Stomach (tissue), 8 donors: ENCODE measurements at regions not wholly inside any gene's neighbourhood (a gene's known extent, or its start where the extent isn't known, plus 50 kb on each side); places are given as distances from the start of the nearest gene placed in this dataset.

Experiments
- DNase-seq, 2 donors: peaks; one replicate each; pipeline versions ENCODE4 v3.0.0 to v3.0.0-alpha.2; 2013 to 2019
- H3K27ac ChIP-seq, 5 donors: fragments of 200-600 bp in 4 of 5; sonication (generic) in 4 of 5; one replicate each; pipeline ENCODE4 v1.5.1; 2013 to 2019; ENCODE audit warnings: mild to moderate bottlenecking in 1 of 5, moderate library complexity in 1 of 5
- H3K27me3 ChIP-seq, 3 donors: fragments of 200-600 bp; sonication (generic); one replicate each; pipeline ENCODE4 v1.5.1; 2017 to 2019; ENCODE audit warnings: mixed run types in 1 of 3
- H3K36me3 ChIP-seq, 4 donors: fragments of 200-600 bp; sonication (generic); 1 replicate in 3 of 4; 2 replicates in 1 of 4; pipeline ENCODE4 v1.5.1; 2016 to 2019
- H3K4me1 ChIP-seq, 4 donors: fragments of 200-600 bp; sonication (generic); one replicate each; pipeline ENCODE4 v1.5.1; 2016 to 2019
- H3K4me3 ChIP-seq, 4 donors: fragments of 200-600 bp; sonication (generic) in 3 of 4; one replicate each; pipeline ENCODE4 v1.5.1; 2016 to 2019; ENCODE audit warnings: mild to moderate bottlenecking in 1 of 4
- H3K9me3 ChIP-seq, 4 donors: fragments of 200-600 bp; sonication (generic); one replicate each; pipeline ENCODE4 v1.5.1; 2016 to 2019
- EP300 ChIP-seq: sonication (generic); formaldehyde crosslinking; IDR thresholded peaks from one replicate; pipeline ENCODE4 v1.6.1; 2017; ENCODE audit warnings: antibody characterized with exemption
- POLR2A ChIP-seq, 4 donors: fragments of 450-650 bp; IDR thresholded peaks; one replicate each; pipeline ENCODE4 v1.6.1; 2016; ENCODE audit warnings: antibody characterized with exemption in 4 of 4, control low read depth in 2 of 4, mild to moderate bottlenecking in 1 of 4, moderate library complexity in 1 of 4
- POLR2AphosphoS5 ChIP-seq, 3 donors: sonication (generic); formaldehyde crosslinking; IDR thresholded peaks; one replicate each; pipeline ENCODE4 v1.6.1; 2016; ENCODE audit warnings: antibody characterized with exemption in 3 of 3
- WGBS, 5 donors: extraction: QIAGEN DNeasy Blood & Tissue Kit in 3 of 5; methylation state at CpG; one replicate each; pipeline versions ENCODE4 v1.1.5 to v1.1.7; 2013 to 2018; 5-methylcytosine and 5-hydroxymethylcytosine counted together
- intact Hi-C: fragments of 100-400 bp; cut with DNase I; formaldehyde crosslinking; loops from one replicate; pipeline ENCODE4 v1.15.1; 2023; ENCODE audit warnings: low total_unique reads
- TF ChIP-seq, protein P1 (sequence below), 7 experiments: fragments of 450-650 bp in 4 of 7; fragments of 200-600 bp in 3 of 7; sonication (generic) in 3 of 7; IDR thresholded peaks; one replicate each; pipeline ENCODE4 v1.5.1; 2016 to 2019; ENCODE audit warnings: antibody characterized with exemption in 7 of 7, control low read depth in 2 of 7, mild to moderate bottlenecking in 1 of 7
- donor health status: healthy with polysubstance abuse.
- donor health status: Bipolar disorder and iron deficiency.
- donor health status: healthy.

GRCh38 chr10:129191797-129192196 is 275.2 kb upstream of the MGMT start:
- DNase-seq, result peak in 1 of 2 donors; percentile 33
- no peaks in the 10 kb centered on the region for H3K36me3 ChIP-seq
- H3K9me3 ChIP-seq, result peaks cover 0 to 6% (median 2%) of the 10 kb centered on the region in 4 donors
- no peak overlapping the region for H3K27ac ChIP-seq
- TF ChIP-seq EP300, result no peak
- TF ChIP-seq POLR2AphosphoS5 (IDR thresholded peaks at IDR 0.05), result no peak
- TF ChIP-seq, protein P1, sequence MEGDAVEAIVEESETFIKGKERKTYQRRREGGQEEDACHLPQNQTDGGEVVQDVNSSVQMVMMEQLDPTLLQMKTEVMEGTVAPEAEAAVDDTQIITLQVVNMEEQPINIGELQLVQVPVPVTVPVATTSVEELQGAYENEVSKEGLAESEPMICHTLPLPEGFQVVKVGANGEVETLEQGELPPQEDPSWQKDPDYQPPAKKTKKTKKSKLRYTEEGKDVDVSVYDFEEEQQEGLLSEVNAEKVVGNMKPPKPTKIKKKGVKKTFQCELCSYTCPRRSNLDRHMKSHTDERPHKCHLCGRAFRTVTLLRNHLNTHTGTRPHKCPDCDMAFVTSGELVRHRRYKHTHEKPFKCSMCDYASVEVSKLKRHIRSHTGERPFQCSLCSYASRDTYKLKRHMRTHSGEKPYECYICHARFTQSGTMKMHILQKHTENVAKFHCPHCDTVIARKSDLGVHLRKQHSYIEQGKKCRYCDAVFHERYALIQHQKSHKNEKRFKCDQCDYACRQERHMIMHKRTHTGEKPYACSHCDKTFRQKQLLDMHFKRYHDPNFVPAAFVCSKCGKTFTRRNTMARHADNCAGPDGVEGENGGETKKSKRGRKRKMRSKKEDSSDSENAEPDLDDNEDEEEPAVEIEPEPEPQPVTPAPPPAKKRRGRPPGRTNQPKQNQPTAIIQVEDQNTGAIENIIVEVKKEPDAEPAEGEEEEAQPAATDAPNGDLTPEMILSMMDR (IDR thresholded peaks at IDR 0.05), result no peak
- no peak for TF ChIP-seq POLR2A (IDR thresholded peaks at IDR 0.05)
- intact Hi-C loops, result no loop called here
- peaks cover 0 to 24% (median 3%) of the 10 kb centered on the region in 3 donors for H3K27me3 ChIP-seq
- no peaks in the 10 kb centered on the region for H3K4me1 ChIP-seq
- WGBS, 5 donors, result 39 to 67% (median 55%) methylated on average over 4 of the region's 4 CpGs
- H3K4me3 ChIP-seq, result no peak overlapping the region

- peak in 1 of 2 donors; percentile 72 for DNase-seq
- Histone ChIP-seq H3K4me1 (no peaks in the 10 kb centered on the region), H3K9me3 (no peaks in the 10 kb centered on the region), H3K27ac (no peak overlapping the region), H3K36me3 (no peaks in the 10 kb centered on the region), H3K4me3 (no peak overlapping the region), H3K27me3 (peaks cover 0 to 24% (median 3%) of the 10 kb centered on the region in 3 donors)
- TF ChIP-seq POLR2AphosphoS5 (IDR thresholded peaks at IDR 0.05) (no peak), EP300 (no peak), POLR2A (IDR thresholded peaks at IDR 0.05) (no peak)
- TF ChIP-seq, protein P1 (IDR thresholded peaks at IDR 0.05), result no peak
- 56 to 66% (median 60%) methylated on average over 11 of the region's 11 CpGs for WGBS, 5 donors
- intact Hi-C loops, result no loop called here
These were observed 274.5 kb upstream of the MGMT start for GRCh38 chr10:129192344-129193128.

DNA sequence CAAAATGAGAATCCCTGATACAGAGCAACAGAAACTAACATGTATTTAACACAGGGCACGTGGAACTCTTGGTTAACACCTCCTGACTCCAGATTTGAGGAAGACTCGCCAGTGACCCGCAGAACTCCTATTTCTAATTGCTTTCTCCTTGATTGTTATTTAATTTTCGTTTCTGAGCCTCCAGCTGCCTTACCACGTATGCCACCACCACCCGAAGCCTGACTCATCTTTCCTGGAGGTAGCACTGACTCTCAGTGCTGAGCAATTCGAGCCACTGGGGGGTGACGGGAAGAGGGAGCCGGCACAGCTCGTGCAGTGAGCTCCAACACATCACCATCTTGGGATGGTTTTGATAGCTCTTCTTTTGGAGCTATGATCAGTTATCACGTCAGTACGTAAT is 273.9 kb upstream of the MGMT start:
- H3K27me3 ChIP-seq, result peaks cover 0 to 24% (median 3%) of the 10 kb centered on the region in 3 donors
- 58 to 71% (median 68%) methylated on average over 12 of the region's 12 CpGs for WGBS, 5 donors
- TF ChIP-seq, protein P1 (IDR thresholded peaks at IDR 0.05), result no peak
- no peak for TF ChIP-seq EP300
- TF ChIP-seq POLR2AphosphoS5 (IDR thresholded peaks at IDR 0.05), result no peak
- TF ChIP-seq POLR2A (IDR thresholded peaks at IDR 0.05), result no peak
- no peak for DNase-seq
- H3K27ac ChIP-seq, result no peak overlapping the region
- no peaks in the 10 kb centered on the region for H3K4me1 ChIP-seq
- no peak overlapping the region for H3K4me3 ChIP-seq
- H3K36me3 ChIP-seq, result no peaks in the 10 kb centered on the region
- no peaks in the 10 kb centered on the region for H3K9me3 ChIP-seq
- intact Hi-C loops, result no loop called here

DNA sequence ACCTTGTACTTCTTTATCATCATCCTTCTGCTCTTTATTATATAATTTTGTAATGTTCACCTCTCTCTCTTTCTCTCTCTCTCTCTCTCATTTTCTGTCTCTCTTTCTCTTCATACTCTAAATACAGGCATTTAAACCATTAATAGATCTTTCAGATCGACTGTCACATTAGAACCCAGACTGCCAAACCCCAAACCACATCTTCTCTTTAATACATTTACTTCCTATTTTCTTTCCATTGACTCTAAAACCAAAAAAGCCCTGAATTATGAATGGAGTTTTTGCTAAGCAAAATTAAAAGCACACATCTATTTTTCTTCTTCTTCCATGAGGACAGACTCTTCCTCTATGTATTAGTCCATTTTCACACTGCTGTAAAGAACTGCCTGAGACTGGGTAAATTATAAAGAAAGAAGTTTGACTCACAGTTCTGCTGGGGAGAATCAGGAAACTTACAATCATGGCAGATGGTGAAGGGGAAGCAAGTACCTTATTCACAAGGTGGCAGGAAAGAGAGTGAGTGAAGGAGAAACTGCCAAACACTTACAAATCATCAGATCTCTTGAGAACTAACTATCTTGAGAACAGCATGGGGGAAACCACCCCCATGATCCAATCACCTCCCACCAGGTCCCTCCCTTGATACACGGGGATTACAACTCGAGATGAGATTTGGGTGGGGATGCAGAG is 272.7 kb upstream of the MGMT start:
- H3K27me3 ChIP-seq, result peaks cover 0 to 24% (median 3%) of the 10 kb centered on the region in 3 donors
- H3K9me3 ChIP-seq, result no peaks in the 10 kb centered on the region
- H3K4me1 ChIP-seq, result no peaks in the 10 kb centered on the region
- TF ChIP-seq EP300 (no peak), POLR2AphosphoS5 (IDR thresholded peaks at IDR 0.05) (no peak), POLR2A (IDR thresholded peaks at IDR 0.05) (no peak)
- TF ChIP-seq, protein P1 (IDR thresholded peaks at IDR 0.05), result no peak
- intact Hi-C loops, result no loop called here
- no peaks in the 10 kb centered on the region for H3K36me3 ChIP-seq
- no peak for DNase-seq
- H3K27ac ChIP-seq, result no peak overlapping the region
- no peak overlapping the region for H3K4me3 ChIP-seq
- 55 to 71% (median 60%) methylated on average over 3 of the region's 3 CpGs for WGBS, 5 donors
